GM18505 (cell line): ENCODE measurements at regions not wholly inside any gene's neighbourhood (a gene's known extent, or its start where the extent isn't known, plus 50 kb on each side); places are given as distances from the start of the nearest gene placed in this dataset.
"Not testable (repeated sequence)": the region's sequence is repeated elsewhere in the genome, so short reads cannot be mapped to it uniquely, and the experiment has no call there.

Source experiments
- ATAC-seq: cut with Tn5 transposase; IDR thresholded peaks from one replicate; pipeline ENCODE4 v1.9.1; 2021; ENCODE audit not compliant: unreplicated experiment
- POLR2A ChIP-seq: IDR thresholded peaks from 4 replicates; pipeline ENCODE4 v1.6.1; 2011; ENCODE audit warnings: borderline replicate concordance; ENCODE audit not compliant: insufficient read depth, insufficient read length; ENCODE audit errors: extremely low read depth

DNA sequence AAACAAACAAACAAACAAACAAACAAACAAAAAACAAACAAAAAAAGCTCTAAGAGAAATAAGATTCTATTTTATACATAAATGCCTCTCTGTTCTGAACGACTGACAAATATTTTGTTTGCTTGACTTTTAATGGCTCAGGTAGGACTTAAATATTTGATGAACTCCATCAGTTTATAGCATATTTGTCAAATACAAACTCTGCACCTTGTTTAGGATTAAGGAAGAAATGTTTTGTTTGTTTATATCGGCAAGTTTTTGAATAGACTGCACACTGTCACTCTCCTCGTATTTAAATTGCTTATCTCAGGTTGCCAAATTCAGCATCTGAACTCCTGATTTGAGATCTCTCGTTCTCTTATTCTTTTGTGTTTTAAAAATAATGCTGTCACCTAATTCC is 1499.7 kb upstream of the SLC10A2 start:
- ATAC-seq, result no peak
- no peak for TF ChIP-seq POLR2A

GRCh38 chr13:104553896-104554295 is 1487.7 kb upstream of the SLC10A2 start:
- ATAC-seq, result no peak
- no peak for TF ChIP-seq POLR2A

GRCh38 chr13:104553186-104553585 is 1487.0 kb upstream of the SLC10A2 start:
- ATAC-seq, result no peak
- TF ChIP-seq POLR2A, result no peak

- no peak for ATAC-seq
- no peak for TF ChIP-seq POLR2A
Measured at GRCh38 chr13:104534847-104535246, 1468.6 kb upstream of the SLC10A2 start.

- no peak for TF ChIP-seq POLR2A
- ATAC-seq, result no peak
Measured at GRCh38 chr13:104532132-104532531, 1465.9 kb upstream of the SLC10A2 start.

DNA sequence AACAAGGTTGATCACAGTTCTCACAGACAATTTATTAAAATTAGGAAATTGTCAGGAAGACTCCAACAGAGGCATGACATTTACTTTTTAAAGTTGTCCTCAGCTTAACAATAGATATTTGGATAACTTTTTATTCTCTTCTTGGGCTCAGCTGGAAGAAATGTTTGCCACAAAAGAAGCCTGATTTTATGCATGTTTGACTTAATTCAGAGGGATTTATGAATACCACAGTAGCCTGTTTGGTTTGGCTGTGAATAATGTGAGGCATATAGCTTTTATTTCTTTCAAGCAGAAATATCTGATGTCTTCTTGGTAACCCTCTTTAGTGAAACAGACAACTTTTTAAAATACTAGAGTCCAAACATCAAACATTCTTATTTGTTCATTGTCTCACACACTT is 1464.5 kb upstream of the SLC10A2 start:
- no peak for ATAC-seq

DNA sequence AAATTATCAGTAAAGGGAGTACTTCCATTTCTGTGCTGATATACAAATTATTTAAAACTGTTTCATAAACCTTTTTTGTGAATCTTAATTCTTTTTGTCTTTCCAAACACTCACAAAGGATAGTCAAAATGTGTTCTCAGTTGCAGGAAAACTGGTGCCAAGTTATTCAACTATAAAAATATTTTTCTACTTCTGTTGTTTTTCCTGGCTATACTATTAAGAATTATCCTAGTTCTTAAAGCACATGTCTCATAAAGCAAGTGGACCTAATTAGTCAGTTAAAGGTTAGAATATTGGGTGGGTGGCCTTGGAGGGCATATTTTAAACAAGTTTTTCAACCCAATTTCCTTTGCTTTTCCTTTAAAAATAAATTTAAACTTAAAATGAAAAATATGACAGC is 1460.3 kb upstream of the SLC10A2 start:
- ATAC-seq, result no peak
- TF ChIP-seq POLR2A, result no peak

More for the DNA sequence above, 1464.5 kb upstream of the SLC10A2 start:
- TF ChIP-seq POLR2A, result no peak

- no peak for TF ChIP-seq POLR2A
- no peak for ATAC-seq
Measured at GRCh38 chr13:104525467-104525866, 1459.2 kb upstream of the SLC10A2 start.

DNA sequence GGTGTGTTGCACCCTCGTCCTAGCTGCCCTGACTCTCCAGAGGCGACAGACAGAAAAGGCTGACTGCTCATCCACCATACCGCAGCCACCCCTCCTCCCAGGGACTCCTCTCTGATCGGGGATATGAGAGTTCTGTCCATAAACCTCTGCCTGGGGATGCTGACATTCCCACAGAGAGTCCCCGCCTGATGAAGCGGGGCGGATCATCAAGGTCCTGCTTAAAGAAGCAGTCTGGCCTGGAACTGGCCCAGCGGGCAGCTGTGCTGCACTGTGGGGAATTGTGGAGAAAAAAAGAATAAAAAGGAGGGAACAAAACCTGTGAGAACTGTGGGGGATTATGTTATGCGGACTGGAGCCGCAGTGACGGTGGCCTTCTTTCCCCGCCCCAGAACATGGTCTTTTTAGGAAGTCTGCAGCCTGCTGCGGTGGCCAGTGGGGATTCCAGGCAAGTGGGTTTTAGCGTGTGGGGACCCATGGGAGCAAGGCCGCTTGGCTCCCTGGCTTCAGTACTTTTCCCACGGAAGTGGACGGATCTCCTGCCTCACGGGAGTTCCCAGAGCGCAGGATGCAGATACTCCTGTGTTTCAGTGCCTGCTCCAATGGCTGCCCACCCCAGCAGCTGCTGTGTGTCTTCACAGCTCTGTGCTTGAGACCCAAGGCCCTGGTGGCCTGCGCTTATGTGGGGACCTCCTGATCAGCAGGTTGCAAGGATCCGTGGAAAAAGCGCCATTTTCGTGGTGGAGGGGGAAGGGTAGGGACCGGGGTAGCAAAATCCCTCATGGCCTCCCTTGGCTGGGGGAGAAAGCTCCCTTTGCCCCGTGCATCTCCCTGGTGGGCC is 1456.2 kb upstream of the SLC10A2 start:
- no peak for ATAC-seq
- TF ChIP-seq POLR2A, result no peak

DNA sequence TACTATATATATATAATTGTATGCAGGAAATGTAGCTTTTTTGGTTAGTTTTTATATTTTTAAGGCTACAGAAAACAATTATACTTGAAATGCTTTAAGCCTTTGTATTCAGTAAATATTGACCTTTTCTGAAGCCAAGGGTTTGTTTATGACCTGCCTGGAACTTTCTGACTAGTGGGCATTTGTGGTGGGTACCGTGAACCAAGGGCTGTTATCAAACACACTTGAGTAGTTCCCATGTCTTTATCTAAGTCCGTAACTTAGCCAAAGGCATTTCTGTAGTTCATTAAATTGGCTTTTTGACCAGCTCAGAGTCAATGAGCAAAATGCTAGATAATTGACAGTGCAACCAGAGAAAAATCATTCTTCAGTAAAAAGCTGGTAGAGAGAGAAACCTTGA is 1444.2 kb upstream of the SLC10A2 start:
- ATAC-seq, result no peak

GRCh38 chr13:104493502-104493901 is 1427.3 kb upstream of the SLC10A2 start:
- not testable (repeated sequence) for ATAC-seq

More for the DNA sequence above, 1444.2 kb upstream of the SLC10A2 start:
- TF ChIP-seq POLR2A, result no peak

DNA sequence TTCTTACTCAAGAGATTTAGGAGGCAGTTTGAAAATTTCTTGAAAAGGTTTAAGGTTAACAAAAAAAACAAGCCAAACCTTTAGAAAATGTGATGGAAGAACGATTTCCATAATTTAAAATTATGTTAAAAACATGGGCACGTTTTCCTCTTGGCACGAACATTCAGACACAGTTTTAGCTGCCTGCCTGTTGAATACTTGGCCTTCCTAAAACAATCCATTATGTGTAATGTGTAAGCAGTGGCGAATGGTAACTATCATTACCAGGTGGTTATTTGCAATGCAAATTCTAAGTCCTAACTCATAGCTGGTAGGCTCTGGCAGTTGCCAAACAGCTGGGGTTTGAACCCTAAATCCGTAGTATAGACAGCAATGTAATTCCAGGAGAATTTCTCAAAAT is 1425.7 kb upstream of the SLC10A2 start:
- ATAC-seq, result no peak
- no peak for TF ChIP-seq POLR2A

DNA sequence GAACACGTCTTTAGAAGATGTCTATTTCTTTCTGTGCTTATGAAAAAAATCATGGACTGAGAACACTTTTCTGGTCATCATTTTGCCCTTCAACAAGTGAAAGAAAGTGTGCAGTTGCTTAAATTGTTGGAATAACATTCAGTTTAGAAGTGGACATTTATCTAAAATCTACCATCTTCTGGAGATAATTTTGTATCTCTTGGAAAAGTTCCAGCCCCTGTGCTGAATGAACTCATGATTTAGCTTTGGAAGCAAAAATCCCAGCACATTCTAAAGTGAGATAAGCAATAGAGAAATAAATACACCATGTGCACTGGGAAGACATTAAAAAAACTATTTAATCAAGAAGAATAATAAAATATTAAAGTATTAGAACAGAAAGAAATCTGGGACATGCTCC is 1420.8 kb upstream of the SLC10A2 start:
- no peak for TF ChIP-seq POLR2A
- no peak for ATAC-seq

GRCh38 chr13:104485571-104485970 is 1419.4 kb upstream of the SLC10A2 start:
- TF ChIP-seq POLR2A, result no peak
- no peak for ATAC-seq

GRCh38 chr13:104483631-104484030 is 1417.4 kb upstream of the SLC10A2 start:
- no peak for TF ChIP-seq POLR2A
- no peak for ATAC-seq
